GM21786 (cell line): ENCODE measurements at regions not wholly inside any gene's neighbourhood (a gene's known extent, or its start where the extent isn't known, plus 50 kb on each side); places are given as distances from the start of the nearest gene placed in this dataset.

Experiments used
- ATAC-seq: cut with Tn5 transposase; IDR thresholded peaks from one replicate; pipeline ENCODE4 v1.9.1; 2021; ENCODE audit not compliant: unreplicated experiment

- ATAC-seq: no peak
Observed at GRCh38 chr3:163045945-163046344, 1549.3 kb downstream of the OTOL1 start.

DNA sequence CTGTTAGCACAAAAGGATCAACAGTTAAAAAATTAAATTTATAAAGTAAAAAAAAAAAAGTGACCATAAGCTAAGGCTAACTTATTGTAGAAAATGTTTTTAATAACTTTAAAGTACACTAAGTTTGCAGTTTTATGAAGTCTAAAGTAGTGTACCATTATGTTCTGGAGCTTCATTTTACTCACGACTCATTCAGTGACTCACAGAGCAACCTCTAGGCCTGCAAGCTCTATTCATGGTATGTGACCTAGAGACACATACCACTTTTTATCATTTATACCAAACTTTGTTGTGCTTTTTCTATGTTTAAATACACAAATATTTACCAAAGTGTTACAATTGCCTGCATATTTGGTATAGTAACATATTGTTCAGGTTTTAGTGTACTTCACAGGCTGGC is 1552.3 kb downstream of the OTOL1 start:
- no peak for ATAC-seq

GRCh38 chr3:163056874-163057497 is 1560.4 kb downstream of the OTOL1 start:
- ATAC-seq: no peak

GRCh38 chr3:163058031-163058854 is 1561.6 kb downstream of the OTOL1 start:
- no peak for ATAC-seq

DNA sequence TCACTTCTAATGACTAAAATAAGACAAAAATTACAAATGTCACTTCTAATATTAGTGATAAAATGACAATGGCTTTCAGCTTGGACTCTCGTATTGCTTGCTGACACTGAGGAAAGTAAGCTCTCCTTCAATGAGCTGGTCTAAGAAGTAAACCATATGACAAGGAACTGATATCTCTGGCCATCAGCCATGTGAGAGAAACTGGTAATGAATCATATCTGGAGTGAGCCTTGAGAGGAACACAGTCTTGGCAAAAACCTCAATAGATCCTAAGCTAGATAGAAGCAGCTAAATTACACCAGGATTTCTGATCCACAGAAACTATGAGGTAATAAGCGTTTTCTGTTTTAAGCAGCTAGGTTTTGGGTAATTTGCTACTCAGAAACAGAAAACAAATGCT is 1575.1 kb downstream of the OTOL1 start:
- no peak for ATAC-seq
